GM06990 (cell line): ENCODE measurements at regions not wholly inside any gene's neighbourhood (a gene's known extent, or its start where the extent isn't known, plus 50 kb on each side); places are given as distances from the start of the nearest gene placed in this dataset.

Source experiments
- DNase-seq: peaks from one replicate; pipeline ENCODE4 v3.0.0-alpha.2; 2011; ENCODE audit not compliant: insufficient read length; ENCODE audit errors: extremely low read depth
- H3K27me3 ChIP-seq: replicated peaks from 2 replicates; pipeline ENCODE4 v1.6.0; 2011; ENCODE audit warnings: low read length; ENCODE audit not compliant: control insufficient read depth, insufficient read depth
- H3K36me3 ChIP-seq: 2 replicates; pipeline ENCODE4 v1.5.1; 2011; ENCODE audit warnings: low read length; ENCODE audit not compliant: control insufficient read depth, insufficient read depth
- H3K4me3 ChIP-seq: replicated peaks from 2 replicates; pipeline ENCODE4 v1.5.1; 2011; ENCODE audit warnings: low read depth, mild to moderate bottlenecking, control low read depth, low read length
- CTCF ChIP-seq: IDR thresholded peaks from 2 replicates; pipeline ENCODE4 v1.5.1; 2011; ENCODE audit warnings: low read length, control low read depth, mild to moderate bottlenecking, inconsistent platforms; ENCODE audit not compliant: insufficient read depth, poor library complexity, severe bottlenecking

DNA sequence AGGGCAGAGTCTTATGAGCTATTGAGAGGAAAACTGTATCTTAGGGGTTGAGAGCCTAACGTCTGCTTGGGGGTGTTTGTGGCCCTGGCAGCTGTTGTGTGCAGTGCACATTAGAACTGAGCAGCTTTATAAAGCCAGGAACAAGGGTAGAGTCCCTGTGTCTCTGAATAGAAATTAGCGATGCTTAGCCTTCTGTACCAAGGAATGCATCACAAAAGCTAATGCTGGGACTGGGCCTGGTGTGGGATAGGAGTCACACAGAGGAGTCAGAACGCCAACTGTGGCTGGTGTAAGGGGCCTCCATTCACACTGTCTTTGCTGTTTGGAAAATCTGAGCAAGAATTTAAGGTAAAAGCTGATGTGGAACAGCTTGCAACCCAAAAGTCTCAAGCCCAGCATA is 283.2 kb downstream of the SOX11 start:
- no peak for TF ChIP-seq CTCF
- DNase-seq = no peak

DNA sequence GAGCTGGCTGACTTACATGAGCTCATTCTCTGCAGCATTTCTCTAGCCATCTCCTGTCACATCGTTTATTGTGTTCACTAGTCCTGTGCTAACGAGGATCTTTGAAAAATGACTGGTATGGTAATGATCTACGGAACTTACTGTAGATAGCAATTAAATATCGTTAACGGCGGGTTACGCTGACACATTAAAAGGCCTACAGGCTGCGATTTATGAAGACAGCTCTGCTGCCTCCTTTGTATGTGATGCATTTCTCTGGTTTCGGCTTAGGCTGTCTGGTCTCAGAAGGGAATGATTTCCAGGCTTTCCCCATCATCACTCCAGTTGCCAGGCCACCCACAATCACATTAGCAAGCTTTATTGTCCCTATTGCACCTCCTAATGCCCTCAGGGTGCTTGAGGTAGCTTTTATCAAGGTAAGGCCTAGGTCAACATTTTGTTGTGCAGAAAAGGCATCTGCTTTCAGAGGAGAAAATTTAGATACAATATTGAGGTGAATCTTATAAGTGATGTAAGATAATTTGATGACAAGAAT is 284.4 kb downstream of the SOX11 start:
- Histone ChIP-seq H3K36me3 (no peaks in the 10 kb centered on the region), H3K27me3 (no peaks in the 10 kb centered on the region), H3K4me3 (no peak overlapping the region)
- TF ChIP-seq CTCF = no peak
- DNase-seq = no peak

More for the DNA sequence above, 283.2 kb downstream of the SOX11 start:
- no peaks in the 10 kb centered on the region for H3K36me3 ChIP-seq
- H3K4me3 ChIP-seq = no peak overlapping the region
- H3K27me3 ChIP-seq = no peaks in the 10 kb centered on the region

- DNase-seq = no peak
- Histone ChIP-seq H3K36me3 (no peaks in the 10 kb centered on the region), H3K27me3 (no peaks in the 10 kb centered on the region), H3K4me3 (no peak overlapping the region)
- TF ChIP-seq CTCF = peak; percentile 23
Observed at GRCh38 chr2:5977477-5977876, 285.3 kb downstream of the SOX11 start.

DNA sequence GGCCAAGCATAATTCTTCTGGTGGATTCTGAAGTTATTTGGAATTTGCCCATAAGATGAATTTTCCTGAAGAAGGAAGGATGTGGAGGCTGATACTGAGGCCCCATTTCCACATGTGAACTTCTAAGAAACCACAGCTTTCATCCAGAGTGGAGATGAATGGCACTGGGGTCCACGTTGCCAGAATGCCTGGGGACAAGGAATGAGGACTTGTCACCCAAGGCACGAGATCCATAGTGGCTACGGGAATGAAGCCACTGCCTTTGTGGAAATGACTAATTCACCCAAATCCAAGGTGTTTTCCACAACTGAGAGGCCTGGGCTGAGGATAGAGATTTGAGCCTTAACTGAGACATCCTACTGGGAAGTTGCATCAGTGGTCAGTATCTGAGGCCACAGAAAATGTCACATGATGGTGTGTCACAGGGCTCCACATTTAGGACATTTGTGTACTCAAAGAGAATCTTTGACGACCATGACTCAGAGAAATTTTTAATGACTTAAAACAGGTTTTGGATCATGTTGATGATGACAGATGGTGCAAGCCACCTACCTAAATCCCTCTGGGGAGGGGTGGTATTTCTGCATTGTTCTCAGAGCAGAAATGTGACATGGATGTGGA is 286.1 kb downstream of the SOX11 start:
- Histone ChIP-seq H3K27me3 (no peaks in the 10 kb centered on the region), H3K4me3 (no peak overlapping the region), H3K36me3 (no peaks in the 10 kb centered on the region)
- DNase-seq = no peak
- TF ChIP-seq CTCF = no peak

GRCh38 chr2:5980450-5981190 is 288.4 kb downstream of the SOX11 start:
- H3K36me3 ChIP-seq = no peaks in the 10 kb centered on the region
- TF ChIP-seq CTCF = no peak
- no peak overlapping the region for H3K4me3 ChIP-seq
- H3K27me3 ChIP-seq = no peaks in the 10 kb centered on the region
- DNase-seq = no peak
